ENCODE measurements at regions not wholly inside any gene's neighbourhood (a gene's known extent, or its start where the extent isn't known, plus 50 kb on each side); places are given as distances from the start of the nearest gene placed in this dataset.
"Not testable (repeated sequence)": the region's sequence is repeated elsewhere in the genome, so short reads cannot be mapped to it uniquely, and the experiment has no call there.

- not testable (repeated sequence) for DNase-seq (ENCODE audit: low read depth in 2 of 3, low spot score in 2 of 3)
Measured at GRCh38 chr14:106022648-106023047, 496.3 kb downstream of the TMEM121 start.

GRCh38 chr14:106023411-106023810 lies 497.0 kb downstream of the TMEM121 start:
- DNase-seq (ENCODE audit: low read depth in 2 of 3, low spot score in 2 of 3), result no peak

GRCh38 chr14:106024983-106025604 lies 498.7 kb downstream of the TMEM121 start:
- no peak for DNase-seq (ENCODE audit: low read depth in 2 of 3, low spot score in 2 of 3)

DNA sequence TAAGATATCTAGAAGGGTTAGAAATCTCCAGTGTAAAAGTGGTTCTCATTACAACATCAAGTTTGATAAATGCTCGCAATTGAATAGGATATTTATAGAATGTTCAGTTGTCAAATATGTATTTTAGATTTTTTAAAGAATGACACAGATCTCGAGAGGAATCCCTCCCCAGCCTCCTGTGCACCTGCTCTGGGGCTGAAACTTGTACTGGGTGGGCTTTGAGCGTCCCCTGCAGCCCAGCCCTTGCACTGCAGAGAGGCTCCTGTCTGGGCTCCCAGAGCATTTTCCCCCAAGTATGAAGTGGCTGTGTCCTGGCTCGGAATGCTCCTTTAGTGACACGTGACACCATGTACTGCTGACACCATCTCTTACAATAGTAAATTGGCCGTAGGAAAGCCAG lies 499.6 kb downstream of the TMEM121 start:
- no peak for DNase-seq (ENCODE audit: low read depth in 2 of 3, low spot score in 2 of 3)

GRCh38 chr14:106027759-106028158 lies 501.4 kb downstream of the TMEM121 start:
- not testable (repeated sequence) for DNase-seq (ENCODE audit: low read depth in 2 of 3, low spot score in 2 of 3)

GRCh38 chr14:106029959-106030358 lies 503.6 kb downstream of the TMEM121 start:
- no peak for DNase-seq (ENCODE audit: low read depth in 2 of 3, low spot score in 2 of 3)

- no peak for DNase-seq (ENCODE audit: low read depth in 2 of 3, low spot score in 2 of 3)
Measured at GRCh38 chr14:106037380-106037779, 511.0 kb downstream of the TMEM121 start.

DNA sequence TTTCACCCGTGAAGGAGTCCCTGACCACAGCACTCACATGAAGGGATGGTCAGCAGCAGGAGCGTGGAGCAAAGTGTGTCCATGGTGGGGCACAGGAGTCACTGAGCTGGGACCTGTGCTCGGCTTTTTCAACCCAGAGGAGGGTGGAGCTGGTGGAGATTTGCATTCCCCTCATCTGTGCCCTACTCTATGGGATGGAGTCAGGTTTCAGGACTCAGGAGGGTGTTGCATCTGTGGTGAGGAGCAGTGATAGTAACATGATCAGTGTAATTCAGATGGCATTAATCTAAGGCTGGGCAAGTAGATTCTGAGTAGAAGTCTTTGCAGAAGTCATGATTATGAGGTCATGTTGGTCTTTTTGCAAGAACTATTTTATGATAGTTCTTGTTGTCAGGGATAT lies 511.9 kb downstream of the TMEM121 start:
- DNase-seq (ENCODE audit: low read depth in 2 of 3, low spot score in 2 of 3), result no peak

DNA sequence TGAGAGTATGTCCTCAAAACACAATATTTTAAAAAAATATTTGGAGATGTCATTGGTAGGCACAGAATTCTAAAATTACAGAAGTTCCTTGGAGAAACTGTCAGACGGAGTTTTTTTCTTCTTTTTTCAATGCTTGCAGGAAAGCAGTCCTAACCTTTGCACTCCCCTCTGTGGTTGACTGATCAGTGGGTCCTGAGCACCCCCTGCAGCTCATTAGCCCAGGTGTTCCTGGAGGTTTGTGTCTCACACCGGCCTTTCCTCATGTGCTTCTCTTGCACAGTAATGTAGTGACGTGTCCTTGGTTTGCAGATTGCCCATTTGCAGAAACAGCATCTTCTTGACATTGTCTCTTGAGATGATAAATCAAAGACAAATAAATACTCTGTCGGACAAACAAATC lies 513.0 kb downstream of the TMEM121 start:
- peak in 2 of 3 experiments; percentile 41 to 44 for DNase-seq (ENCODE audit: low read depth in 2 of 3, low spot score in 2 of 3)

GRCh38 chr14:106044515-106044914 lies 518.1 kb downstream of the TMEM121 start:
- no peak for DNase-seq (ENCODE audit: low read depth in 2 of 3, low spot score in 2 of 3)

DNA sequence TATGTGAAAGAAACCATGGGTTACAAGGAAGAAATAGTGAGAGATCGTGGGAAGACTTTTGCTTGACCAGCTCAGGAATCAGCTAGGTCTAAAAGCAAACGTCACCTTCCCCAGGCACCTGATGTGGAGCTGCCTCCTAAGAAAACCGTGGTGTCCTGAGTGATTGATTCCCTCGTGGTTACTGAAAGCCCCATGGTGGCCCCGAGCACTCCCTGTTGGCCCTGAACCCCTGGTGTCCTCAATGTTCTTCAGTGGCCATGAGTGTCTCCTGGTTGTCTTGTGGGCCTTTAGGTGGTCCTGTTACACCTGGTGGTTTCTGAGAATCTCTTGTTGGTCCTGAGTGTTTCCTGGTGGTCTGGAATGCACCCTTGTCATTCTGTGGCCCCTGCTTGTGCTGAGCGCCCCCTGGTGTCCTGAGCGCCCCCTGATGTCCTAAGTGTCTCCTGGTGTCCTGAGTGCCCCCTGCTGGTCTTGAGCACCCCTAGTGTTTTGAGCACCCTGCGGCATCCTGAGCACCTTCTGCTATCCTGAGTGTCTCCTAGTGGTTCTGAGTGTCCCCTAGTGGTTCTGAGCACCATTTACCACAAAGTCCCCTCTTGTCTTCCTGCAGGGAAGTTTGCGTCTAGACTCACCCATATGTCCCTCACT lies 518.7 kb downstream of the TMEM121 start:
- DNase-seq (ENCODE audit: low read depth in 2 of 3, low spot score in 2 of 3), result peak; percentile 55 to 87 (median 59)

DNA sequence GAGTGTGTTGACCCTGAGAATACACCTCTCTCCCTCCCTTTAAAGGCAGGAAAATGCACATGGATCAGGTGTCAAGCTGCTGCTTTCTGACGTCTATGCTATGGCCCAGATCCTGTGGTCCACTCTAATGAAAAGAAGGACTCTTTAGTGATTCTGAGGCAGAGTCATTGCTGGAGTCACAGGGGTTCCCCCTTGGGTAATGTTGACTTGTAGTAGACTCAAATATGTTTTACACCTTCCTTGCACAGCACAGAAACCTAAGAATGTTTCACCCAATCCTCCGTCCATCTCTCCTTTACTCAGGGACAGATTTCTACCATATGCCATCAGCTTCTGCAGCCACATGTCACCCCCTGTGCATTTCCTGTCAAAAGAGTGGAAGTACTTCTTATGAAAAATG lies 525.4 kb downstream of the TMEM121 start:
- no peak for DNase-seq (ENCODE audit: low read depth in 2 of 3, low spot score in 2 of 3)

- no peak for DNase-seq (ENCODE audit: low read depth in 2 of 3, low spot score in 2 of 3)
Measured at GRCh38 chr14:106055289-106055688, 528.9 kb downstream of the TMEM121 start.

GRCh38 chr14:106058342-106058741 lies 532.0 kb downstream of the TMEM121 start:
- no peak for DNase-seq (ENCODE audit: low read depth in 2 of 3, low spot score in 2 of 3)

- no peak for DNase-seq (ENCODE audit: low read depth in 2 of 3, low spot score in 2 of 3)
Measured at GRCh38 chr14:106060276-106060975, 534.0 kb downstream of the TMEM121 start.

DNA sequence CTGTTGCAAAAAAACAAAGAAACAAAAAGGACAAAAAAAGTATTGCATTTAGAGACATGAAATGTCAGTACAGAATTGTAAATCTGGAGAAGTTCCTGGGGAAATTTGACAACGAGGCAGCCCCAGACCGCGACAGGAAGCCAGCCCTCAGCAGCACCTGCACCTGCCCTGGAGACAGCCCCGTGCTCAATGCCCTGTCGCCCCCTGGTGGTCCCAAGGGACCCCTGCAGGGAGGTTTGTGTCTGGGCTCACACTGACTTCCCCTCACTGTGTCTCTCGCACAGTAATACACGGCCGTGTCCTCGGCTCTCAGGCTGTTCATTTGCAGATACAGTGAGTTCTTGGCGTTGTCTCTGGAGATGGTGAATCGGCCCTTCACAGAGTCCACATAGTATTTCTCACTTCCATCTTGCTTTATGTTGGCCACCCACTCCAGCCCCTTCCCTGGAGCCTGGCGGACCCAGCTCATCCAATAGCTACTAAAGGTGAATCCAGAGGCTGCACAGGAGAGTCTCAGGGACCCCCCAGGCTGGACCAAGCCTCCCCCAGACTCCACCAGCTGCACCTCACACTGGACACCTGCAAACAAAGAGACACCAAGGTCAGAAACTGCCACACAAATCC lies 535.6 kb downstream of the TMEM121 start:
- peak; percentile 49 to 72 (median 66) for DNase-seq (ENCODE audit: low read depth in 2 of 3, low spot score in 2 of 3)

- DNase-seq (ENCODE audit: low read depth in 2 of 3, low spot score in 2 of 3), result no peak
Measured at GRCh38 chr14:106062502-106063272, 536.3 kb downstream of the TMEM121 start.

GRCh38 chr14:106067935-106068334 lies 541.6 kb downstream of the TMEM121 start:
- no peak for DNase-seq (ENCODE audit: low read depth in 2 of 3, low spot score in 2 of 3)

- no peak for DNase-seq (ENCODE audit: low read depth in 2 of 3, low spot score in 2 of 3)
Measured at GRCh38 chr14:106069804-106070625, 543.6 kb downstream of the TMEM121 start.

GRCh38 chr14:106080922-106081321 lies 554.5 kb downstream of the TMEM121 start:
- no peak for DNase-seq (ENCODE audit: low read depth in 2 of 3, low spot score in 2 of 3)

Measured in activated CD8-positive, alpha-beta memory T cell treated with anti-CD3 and anti-CD28 coated beads for 48 hours (primary cell).